ENCODE measurements at regions not wholly inside any gene's neighbourhood (a gene's known extent, or its start where the extent isn't known, plus 50 kb on each side); places are given as distances from the start of the nearest gene placed in this dataset.
"Not testable (repeated sequence)": the region's sequence is repeated elsewhere in the genome, so short reads cannot be mapped to it uniquely, and the experiment has no call there.

- no peak for DNase-seq (ENCODE audit: low read depth, low spot score)
Measured at GRCh38 chr6:170198298-170198697, 92.6 kb downstream of the DLL1 start.

- DNase-seq (ENCODE audit: low read depth, low spot score): no peak
Measured at GRCh38 chr6:170193326-170193821, 97.5 kb downstream of the DLL1 start.

DNA sequence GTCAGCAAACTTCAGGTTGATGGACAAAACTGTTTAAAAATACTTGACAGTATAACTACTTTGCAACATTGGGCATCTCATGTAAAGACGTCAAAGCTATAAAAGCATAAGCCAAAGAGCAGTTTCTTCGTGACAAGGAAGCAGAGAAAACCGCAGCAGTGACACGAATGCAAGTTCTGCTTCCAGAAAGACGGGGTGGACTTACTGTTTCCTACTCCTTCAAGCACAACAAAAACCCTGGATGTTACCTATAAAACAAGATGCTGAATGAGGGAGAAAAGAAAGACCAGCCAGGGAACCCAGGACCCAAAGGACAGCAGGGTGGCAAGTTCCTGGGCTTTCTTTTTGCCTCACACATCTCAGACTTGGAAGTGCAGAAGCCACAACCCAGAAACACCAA, 98.0 kb downstream of the DLL1 start:
- DNase-seq (ENCODE audit: low read depth, low spot score): no peak

DNA sequence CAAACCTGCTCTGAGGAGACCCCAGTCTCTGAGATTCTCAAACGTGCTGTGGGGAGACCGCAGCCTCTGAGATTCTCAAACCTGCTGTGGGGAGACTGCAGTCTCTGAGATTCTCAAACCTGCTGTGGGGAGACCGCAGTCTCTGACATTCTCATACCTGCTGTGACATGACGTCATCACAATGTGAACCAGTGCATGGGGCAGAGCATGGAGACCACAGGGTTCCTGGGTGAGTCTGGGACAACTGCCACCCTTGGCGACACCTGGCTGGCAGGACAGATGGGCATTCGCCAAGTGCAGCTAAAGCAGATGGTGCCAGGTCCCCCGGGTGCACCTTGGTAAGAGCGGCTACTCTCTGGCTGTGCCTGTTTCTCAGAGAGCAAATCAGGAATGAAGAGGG, 98.8 kb downstream of the DLL1 start:
- DNase-seq (ENCODE audit: low read depth, low spot score): not testable (repeated sequence)

DNA sequence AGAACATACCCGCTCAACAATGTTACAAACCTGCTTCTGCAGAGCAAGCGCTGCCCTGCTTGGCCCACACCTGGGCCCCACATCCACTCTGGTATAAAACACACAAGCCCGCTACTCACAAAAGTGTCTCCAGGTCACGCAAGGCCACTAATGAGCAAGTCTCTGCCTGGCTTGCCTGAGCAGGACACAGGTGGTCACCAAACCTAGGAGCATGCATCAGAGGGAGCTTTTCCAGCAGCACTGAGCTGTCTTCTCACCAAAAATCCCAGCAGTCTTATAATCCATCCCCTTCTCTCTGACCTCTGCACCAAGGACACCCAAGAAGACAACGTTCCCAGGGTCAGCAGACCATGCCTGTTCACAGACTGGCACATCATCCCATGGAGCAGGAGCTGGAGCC, 100.8 kb downstream of the DLL1 start:
- DNase-seq (ENCODE audit: low read depth, low spot score): no peak

DNA sequence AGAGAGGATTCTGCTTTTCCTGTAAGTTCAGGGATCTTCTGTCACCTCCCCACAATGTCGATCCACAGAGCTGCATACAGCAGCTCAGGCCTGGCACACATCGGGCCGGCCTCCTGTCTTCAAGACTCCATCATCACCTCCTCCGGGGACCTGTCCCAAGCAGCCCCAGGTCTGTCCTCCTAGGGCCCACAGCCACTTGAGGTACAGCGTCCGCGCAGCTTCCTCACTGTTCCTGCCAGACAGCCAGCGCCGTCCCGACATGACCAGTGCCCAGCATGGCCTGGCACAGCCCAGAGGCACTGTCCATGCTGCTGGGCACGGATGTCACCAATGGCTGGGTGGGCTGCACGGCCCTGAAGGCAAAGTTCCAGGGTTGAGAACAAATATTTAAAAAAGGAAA, 101.6 kb downstream of the DLL1 start:
- DNase-seq (ENCODE audit: low read depth, low spot score): no peak

DNA sequence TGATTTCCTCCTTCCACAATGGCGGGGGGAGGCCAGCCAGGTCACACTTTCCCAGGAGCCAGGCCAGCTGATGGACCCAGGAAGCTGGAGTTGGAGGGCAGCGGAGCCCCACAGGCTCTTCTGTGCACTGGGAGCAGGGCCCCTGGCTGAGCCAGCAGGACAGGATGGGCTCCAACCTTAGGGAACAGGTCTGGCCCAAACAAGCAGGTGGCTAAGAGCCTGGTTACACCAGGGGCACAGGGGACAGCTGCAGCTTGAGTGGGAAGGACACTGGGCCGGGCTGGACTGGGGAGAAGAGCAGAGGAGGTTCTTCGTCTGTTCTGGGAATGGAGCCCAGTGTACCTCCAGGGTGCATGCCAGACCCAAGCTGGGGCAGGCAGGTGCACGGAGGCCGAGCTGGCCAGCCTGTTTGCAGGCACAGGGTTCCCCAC, 102.3 kb downstream of the DLL1 start:
- no peak for DNase-seq (ENCODE audit: low read depth, low spot score)

GRCh38 chr6:170187669-170188566, 103.0 kb downstream of the DLL1 start:
- no peak for DNase-seq (ENCODE audit: low read depth, low spot score)

GRCh38 chr6:170186941-170187668, 103.8 kb downstream of the DLL1 start:
- DNase-seq (ENCODE audit: low read depth, low spot score): no peak

DNA sequence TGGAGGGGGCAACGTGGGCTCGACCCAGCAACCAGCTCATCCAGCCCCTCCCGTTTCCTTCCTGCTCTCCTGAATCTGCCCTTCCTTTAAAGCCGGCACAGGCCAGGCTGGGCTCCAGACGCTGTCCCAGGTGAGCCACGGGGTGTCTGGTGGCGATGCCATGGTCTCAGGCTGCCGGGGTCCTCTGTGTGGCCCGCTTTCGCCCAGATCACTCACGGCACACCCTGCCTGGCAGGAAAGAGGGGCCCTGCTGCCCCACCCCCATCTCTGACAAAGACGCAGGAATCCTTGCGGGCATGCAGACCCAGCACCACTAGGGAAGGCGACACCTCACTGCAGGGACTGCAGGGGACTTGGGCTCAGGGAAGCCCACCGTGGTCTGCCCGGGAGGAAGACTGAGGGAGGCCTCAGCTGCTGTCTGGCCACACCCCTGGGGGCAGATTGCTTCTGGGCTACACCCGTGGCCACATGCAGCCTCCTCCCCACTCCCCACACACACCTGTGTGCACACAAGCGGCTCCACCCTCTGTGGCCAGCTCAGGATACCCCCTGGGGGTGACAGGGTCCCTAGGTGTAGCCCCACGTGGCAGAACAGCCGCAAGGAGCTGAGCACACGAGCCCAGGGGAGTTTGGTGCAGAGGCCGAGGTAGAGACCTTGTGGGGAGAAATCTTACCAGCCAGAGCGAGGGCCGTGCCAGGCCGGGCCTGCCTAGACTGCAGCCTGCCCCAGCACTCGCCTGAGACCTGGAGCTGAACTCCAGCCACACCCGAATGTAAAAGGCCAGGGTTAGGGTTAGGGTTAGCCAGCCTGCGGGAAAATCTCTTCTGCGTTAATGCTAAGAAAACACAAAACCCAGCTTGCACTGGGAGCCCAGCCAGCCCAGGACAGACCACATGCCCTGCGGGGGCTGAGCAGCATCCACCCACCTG, 104.6 kb downstream of the DLL1 start:
- DNase-seq (ENCODE audit: low read depth, low spot score): no peak

- no peak for DNase-seq (ENCODE audit: low read depth, low spot score)
Measured at GRCh38 chr6:170185175-170185978, 105.5 kb downstream of the DLL1 start.

DNA sequence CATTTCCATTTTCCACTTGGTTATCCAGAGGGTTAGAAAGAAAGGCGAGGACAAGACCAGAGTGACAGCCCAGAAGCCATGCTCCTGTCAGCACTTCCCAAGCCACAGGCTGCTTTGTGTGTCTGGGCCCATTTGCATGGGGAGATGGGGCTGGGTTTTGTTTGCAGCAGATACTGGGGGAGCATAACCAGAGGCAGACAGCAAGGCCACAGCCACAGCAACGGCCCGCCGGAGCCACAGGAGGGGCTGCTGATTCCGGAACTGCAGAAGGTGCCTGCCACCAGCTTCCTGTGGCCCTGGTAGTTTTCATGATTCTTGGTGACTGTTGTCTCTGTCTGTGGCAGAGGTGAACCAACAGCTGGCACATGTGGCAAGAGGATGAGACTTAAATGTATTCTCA, 106.6 kb downstream of the DLL1 start:
- DNase-seq (ENCODE audit: low read depth, low spot score): no peak

DNA sequence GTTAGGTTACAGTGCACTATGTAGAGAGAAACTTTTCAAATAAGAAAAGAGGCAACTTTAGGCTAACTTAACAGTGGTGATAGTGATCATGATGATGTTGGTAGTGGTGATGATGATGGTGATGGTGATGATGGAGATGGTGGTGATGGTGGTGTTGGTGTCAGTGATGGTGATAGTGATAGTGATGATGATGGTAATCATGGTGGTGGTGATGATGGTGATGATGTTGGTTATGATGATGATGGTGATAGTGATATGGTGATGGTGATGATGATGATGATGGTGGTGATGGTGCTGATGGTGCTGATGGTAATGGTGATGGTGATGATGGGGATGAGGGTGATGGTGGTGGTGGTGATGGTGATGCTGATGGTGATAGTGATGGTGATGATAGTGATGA, 107.4 kb downstream of the DLL1 start:
- no peak for DNase-seq (ENCODE audit: low read depth, low spot score)

GRCh38 chr6:170182781-170183120, 108.1 kb downstream of the DLL1 start:
- no peak for DNase-seq (ENCODE audit: low read depth, low spot score)

- DNase-seq (ENCODE audit: low read depth, low spot score): no peak
Measured at GRCh38 chr6:170182093-170182780, 108.6 kb downstream of the DLL1 start.

DNA sequence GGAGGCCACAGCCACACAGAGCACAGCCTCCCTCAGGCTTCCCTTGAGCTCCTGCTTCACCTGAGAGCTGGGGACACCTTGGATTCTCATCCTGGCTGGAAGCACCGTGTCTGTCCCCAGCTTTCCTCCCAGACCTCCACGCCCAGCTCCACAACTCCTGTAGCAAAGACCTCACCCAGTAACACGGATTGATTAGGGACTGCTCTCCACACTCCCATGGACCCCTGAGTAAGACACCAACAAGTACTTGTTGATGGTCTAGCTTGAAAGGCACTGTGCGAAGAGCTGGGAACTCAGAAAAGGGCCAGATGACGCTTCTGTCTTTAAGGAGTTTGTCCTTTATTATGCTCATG, 109.6 kb downstream of the DLL1 start:
- no peak for DNase-seq (ENCODE audit: low read depth, low spot score)

DNA sequence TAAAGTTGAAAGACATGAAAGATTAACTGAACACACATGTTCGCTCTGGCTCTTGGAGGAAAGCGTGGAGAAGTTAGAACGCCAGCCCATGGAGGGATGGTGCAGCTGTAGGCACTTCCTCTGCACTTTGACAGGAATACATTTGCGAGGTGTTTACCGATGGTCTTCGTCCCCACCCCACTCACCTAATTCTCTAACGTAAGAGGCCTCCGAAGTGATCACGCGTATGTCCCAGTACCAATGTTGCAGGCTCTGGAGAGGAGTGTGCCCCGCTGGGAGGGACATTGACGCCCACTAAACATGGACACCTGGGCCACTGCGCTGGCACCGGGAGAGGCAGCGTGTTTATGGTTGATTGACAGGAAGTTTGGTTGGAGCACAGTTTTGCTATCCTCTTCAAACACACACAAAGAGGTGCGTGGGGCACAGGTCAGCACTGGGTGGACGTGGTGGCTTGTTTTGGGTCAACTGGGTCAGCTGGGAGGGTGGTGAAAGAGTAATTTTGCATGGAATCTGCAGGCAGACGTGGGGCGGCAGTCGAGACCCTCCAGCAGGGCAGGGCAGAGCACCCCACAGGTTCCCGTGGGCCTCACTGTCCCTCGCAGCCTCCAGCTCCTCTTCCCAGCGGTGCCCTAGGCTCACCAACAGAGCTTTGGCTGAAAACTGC, 110.1 kb downstream of the DLL1 start:
- no peak for DNase-seq (ENCODE audit: low read depth, low spot score)

DNA sequence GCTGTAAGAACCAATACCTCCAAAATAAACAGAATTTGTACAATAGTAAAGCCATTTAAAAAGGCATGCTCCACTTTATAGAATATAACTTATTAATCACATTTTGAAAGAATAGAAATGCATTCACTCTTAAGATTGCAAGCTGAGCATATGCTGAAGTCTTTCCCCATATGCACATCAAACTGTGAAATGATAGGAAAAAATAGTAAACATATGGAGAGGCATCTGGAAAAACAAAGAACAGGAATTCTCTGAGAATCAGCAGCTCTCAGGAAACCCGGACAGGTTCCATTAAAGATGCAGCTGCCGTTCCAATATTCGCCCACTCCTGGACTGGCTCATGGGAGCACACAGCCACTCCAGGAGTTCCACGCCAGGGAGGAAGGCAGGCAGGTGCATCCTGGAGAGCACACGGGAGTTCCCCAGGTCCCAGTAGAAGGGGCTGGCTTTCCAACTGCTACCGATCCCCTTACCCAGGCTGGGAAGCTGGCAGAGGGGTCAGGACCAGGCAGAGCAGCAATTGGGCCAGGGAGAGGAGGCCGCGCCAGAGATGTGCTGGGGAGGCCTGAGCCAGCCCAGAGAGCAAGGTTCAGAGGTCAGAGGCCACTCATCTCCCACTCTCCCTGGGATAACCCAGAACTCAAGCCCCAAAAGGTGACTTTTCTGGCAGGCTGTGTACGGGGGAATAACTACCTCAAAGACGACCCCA, 111.1 kb downstream of the DLL1 start:
- no peak for DNase-seq (ENCODE audit: low read depth, low spot score)
